HL-60 (cell line): ENCODE measurements at regions not wholly inside any gene's neighbourhood (a gene's known extent, or its start where the extent isn't known, plus 50 kb on each side); places are given as distances from the start of the nearest gene placed in this dataset.

Experiments
- DNase-seq, 2 experiments: peaks; one replicate each; pipeline ENCODE4 v3.0.0-alpha.2; 2010 to 2020; ENCODE audit warnings: low read depth in 1 of 2, low spot score in 1 of 2
- H3K27ac ChIP-seq: fragments of 250-450 bp; sonication (Bioruptor Pico); replicated peaks from 2 replicates; pipeline ENCODE4 v1.5.1; 2020; ENCODE audit warnings: mild to moderate bottlenecking, moderate library complexity
- H3K27me3 ChIP-seq: fragments of 250-450 bp; sonication (Bioruptor Pico); 2 replicates; pipeline ENCODE4 v1.5.1; 2021; ENCODE audit warnings: mild to moderate bottlenecking, moderate library complexity; ENCODE audit not compliant: insufficient read depth, poor library complexity, severe bottlenecking
- H3K4me3 ChIP-seq: replicated peaks from 2 replicates; pipeline ENCODE4 v1.5.1; 2011; ENCODE audit warnings: mild to moderate bottlenecking, control low read depth, low read length; ENCODE audit not compliant: insufficient read depth
- GABPA ChIP-seq: IDR thresholded peaks from 2 replicates; pipeline ENCODE4 v1.6.1; 2012; ENCODE audit warnings: low read depth
- POLR2AphosphoS5 ChIP-seq: IDR thresholded peaks from 2 replicates; pipeline ENCODE4 v1.6.1; 2012; ENCODE audit warnings: low read depth
- REST ChIP-seq: IDR thresholded peaks from 2 replicates; pipeline ENCODE4 v1.6.1; 2012; ENCODE audit warnings: low read depth; ENCODE audit not compliant: insufficient replicate concordance
- SPI1 ChIP-seq: IDR thresholded peaks from 2 replicates; pipeline ENCODE4 v1.6.1; 2012; ENCODE audit warnings: low read depth, mild to moderate bottlenecking, borderline replicate concordance
- TF ChIP-seq, protein P1 (sequence below): IDR thresholded peaks from one replicate; pipeline ENCODE4 v1.5.1; 2011; ENCODE audit warnings: low read length, control low read depth, inconsistent platforms; ENCODE audit not compliant: insufficient read depth

DNA sequence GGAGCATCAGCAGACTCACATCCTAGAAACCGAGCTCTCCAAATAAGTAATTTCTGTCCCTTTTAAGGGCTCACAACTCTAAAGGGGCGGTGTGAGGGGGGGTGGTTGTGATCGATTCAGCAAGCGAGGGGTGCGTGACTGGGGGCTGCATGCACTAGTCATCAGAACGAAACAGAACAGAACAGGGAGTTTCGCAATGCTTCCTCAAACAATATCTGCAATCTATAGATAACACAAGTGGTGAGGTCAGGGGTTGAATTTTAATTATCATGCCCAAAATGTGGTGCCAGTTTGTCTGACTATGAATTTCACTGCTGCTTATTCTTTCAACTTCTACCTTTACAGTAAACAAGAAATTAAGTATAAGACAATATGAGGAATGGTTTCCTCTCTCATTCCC is 1003.0 kb upstream of the NCAM2 start:
- DNase-seq, result peak; percentile 5 to 47
- no peak overlapping the region for H3K27ac ChIP-seq
- no peaks in the 10 kb centered on the region for H3K27me3 ChIP-seq
- H3K4me3 ChIP-seq, result no peak overlapping the region
- no peak for TF ChIP-seq REST
- no peak for TF ChIP-seq POLR2AphosphoS5

GRCh38 chr21:19998453-19998852 is 999.8 kb upstream of the NCAM2 start:
- no peak for DNase-seq
- TF ChIP-seq POLR2AphosphoS5 (no peak), SPI1 (0 out of 2 replicates have a peak, but pooled peaks have one; percentile 16)

DNA sequence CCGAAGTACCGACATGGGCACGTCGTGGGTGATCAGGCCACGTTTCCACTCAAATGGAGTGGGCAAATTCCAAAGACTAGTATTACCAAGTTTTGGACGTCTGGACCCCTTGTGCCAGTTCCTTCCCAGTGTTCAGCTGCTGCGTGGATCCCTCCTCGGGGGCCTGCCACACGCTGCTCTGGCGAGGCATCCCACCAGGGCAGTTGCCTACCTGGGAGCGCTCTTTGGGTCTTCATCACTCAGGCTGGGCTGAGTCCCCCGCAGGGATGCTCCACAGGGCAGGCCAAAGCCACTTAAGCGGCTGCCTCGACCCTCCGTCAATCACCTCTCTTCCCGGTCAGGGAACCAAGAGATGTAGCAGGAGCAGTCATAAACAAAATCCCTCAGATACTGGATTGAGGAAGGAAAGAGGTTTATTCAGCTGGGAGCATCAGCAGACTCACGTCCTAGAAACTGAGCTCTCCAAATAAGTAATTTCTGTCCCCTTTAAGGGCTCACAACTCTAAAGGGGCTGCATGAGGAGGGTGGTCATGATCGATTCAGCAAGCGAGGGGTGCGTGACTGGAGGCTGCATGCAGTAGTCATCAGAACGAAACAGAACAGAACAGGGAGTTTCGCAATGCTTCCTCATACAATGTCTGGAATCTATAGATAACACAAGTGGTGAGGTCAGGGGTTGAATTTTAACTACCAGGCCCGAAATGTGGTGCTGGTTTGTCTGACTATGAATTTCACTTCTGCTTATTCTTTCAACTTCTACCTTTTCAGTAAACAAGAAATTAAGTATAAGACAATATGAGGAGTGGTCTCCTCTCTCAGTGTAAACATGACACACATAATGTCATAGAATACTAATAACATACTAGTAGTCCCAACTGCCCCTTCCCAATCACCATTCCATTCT is 998.6 kb upstream of the NCAM2 start:
- Histone ChIP-seq H3K4me3 (no peak overlapping the region), H3K27ac (0 out of 2 replicates have a peak overlapping the region, but pooled peaks have one; percentile 23), H3K27me3 (no peaks in the 10 kb centered on the region)
- peak; percentile 56; the same call in 1 of the 2 replicates for TF ChIP-seq POLR2AphosphoS5
- TF ChIP-seq REST, result no peak
- TF ChIP-seq SPI1, result no peak
- TF ChIP-seq, protein P1, sequence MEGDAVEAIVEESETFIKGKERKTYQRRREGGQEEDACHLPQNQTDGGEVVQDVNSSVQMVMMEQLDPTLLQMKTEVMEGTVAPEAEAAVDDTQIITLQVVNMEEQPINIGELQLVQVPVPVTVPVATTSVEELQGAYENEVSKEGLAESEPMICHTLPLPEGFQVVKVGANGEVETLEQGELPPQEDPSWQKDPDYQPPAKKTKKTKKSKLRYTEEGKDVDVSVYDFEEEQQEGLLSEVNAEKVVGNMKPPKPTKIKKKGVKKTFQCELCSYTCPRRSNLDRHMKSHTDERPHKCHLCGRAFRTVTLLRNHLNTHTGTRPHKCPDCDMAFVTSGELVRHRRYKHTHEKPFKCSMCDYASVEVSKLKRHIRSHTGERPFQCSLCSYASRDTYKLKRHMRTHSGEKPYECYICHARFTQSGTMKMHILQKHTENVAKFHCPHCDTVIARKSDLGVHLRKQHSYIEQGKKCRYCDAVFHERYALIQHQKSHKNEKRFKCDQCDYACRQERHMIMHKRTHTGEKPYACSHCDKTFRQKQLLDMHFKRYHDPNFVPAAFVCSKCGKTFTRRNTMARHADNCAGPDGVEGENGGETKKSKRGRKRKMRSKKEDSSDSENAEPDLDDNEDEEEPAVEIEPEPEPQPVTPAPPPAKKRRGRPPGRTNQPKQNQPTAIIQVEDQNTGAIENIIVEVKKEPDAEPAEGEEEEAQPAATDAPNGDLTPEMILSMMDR, result no peak
- no peak for TF ChIP-seq GABPA
- peak; percentile 33 to 77 for DNase-seq

More at GRCh38 chr21:19998453-19998852, 999.8 kb upstream of the NCAM2 start:
- Histone ChIP-seq H3K27me3 (no peaks in the 10 kb centered on the region), H3K27ac (no peak overlapping the region), H3K4me3 (no peak overlapping the region)

- Histone ChIP-seq H3K27me3 (no peaks in the 10 kb centered on the region), H3K27ac (no peak overlapping the region), H3K4me3 (no peak overlapping the region)
- no peak for DNase-seq
- TF ChIP-seq POLR2AphosphoS5, result no peak
- TF ChIP-seq GABPA, result no peak
- TF ChIP-seq, protein P1, result no peak
- TF ChIP-seq REST, result no peak
- TF ChIP-seq SPI1, result no peak
Measured at GRCh38 chr21:20004367-20004766, 993.8 kb upstream of the NCAM2 start.
